GM18907 (cell line): ENCODE measurements at regions not wholly inside any gene's neighbourhood (a gene's known extent, or its start where the extent isn't known, plus 50 kb on each side); places are given as distances from the start of the nearest gene placed in this dataset.
"Not testable (repeated sequence)": the region's sequence is repeated elsewhere in the genome, so short reads cannot be mapped to it uniquely, and the experiment has no call there.

Experiments used
- ATAC-seq: cut with Tn5 transposase; IDR thresholded peaks from one replicate; pipeline ENCODE4 v1.9.1; 2021; ENCODE audit warnings: mild to moderate bottlenecking, moderate library complexity; ENCODE audit not compliant: unreplicated experiment

GRCh38 chr5:83889971-83890745 lies 169.5 kb upstream of the HAPLN1 start:
- no peak for ATAC-seq

GRCh38 chr5:83877911-83878706 lies 157.5 kb upstream of the HAPLN1 start:
- ATAC-seq = no peak

GRCh38 chr5:83871533-83872395 lies 151.1 kb upstream of the HAPLN1 start:
- no peak for ATAC-seq

DNA sequence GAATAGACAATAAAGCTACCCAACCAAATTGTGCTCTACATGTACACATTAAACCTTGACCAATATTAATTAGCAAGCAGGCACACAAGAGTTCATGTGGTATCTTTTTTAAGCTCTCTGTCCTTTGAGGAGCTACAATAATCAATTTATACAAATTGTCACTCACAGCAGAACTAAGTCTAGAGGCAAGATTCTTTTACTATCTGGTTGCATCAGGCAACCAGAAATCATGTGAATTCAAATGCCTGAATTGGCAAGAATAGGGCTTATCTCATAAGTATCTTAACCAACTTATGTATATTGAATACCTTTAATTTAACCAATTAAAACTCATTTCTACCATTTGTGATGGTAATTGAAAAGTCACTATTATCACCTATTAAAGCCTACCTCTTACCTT lies 145.5 kb upstream of the HAPLN1 start:
- no peak for ATAC-seq

GRCh38 chr5:83865579-83865978 lies 144.9 kb upstream of the HAPLN1 start:
- peak; percentile 52 for ATAC-seq

GRCh38 chr5:83864652-83865051 lies 144.0 kb upstream of the HAPLN1 start:
- ATAC-seq = peak; percentile 64

DNA sequence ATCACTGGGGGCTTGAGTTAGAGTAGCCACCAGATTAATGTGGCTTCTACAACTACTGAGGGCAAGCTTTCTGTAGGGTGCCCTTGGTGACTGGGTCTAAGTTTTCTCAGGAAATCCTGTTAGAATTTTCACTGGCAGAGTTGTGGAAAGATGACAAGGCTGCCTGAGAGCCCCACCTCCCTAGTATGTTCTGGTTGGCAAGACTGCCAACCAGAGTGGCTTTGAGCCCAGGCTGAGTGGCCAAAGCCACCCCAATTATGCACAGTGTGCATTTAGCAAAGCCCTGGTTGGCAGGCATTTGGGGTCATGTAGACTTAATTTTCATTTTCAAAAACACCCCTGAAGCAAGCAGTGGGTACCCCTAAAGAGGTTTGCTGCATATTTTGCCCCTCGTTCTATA lies 136.7 kb upstream of the HAPLN1 start:
- no peak for ATAC-seq

- no peak for ATAC-seq
Observed at GRCh38 chr5:83856881-83857280, 136.2 kb upstream of the HAPLN1 start.

DNA sequence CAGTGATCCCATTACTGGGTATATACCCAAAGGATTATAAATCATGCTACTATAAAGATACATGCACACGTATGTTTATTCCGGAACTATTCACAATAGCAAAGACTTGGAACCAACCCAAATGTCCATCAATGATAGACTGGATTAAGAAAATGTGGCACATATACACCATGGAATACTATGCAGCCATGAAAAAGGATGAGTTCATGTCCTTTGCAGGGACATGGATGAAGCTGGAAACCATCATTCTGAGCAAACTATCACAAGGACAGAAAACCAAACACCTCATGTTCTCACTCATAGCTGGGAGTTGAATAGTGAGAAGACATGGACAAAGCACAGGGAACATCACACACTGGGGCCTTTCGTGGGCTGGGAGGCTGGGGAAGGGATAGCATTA lies 129.8 kb upstream of the HAPLN1 start:
- ATAC-seq = not testable (repeated sequence)

DNA sequence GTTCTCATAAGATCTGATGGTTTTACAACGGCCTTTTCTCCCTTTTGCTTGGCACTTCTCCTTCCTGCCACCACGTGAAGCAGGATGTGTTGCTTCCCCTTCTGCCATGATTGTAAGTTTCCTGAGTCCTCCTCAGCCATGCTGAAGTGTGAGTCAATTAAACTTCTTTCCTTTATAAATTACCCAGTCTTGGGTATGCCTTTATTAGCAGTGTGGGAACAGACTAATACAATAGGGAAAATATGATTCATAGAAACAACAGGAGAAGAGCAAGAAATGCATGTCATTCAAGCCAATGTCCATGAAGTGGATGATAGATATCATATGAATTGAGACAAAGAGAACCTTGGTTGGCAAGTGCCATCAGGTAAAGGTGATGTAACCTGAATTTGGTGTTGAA lies 128.3 kb upstream of the HAPLN1 start:
- ATAC-seq = no peak

- ATAC-seq = no peak
Observed at GRCh38 chr5:83846624-83847350, 126.1 kb upstream of the HAPLN1 start.

DNA sequence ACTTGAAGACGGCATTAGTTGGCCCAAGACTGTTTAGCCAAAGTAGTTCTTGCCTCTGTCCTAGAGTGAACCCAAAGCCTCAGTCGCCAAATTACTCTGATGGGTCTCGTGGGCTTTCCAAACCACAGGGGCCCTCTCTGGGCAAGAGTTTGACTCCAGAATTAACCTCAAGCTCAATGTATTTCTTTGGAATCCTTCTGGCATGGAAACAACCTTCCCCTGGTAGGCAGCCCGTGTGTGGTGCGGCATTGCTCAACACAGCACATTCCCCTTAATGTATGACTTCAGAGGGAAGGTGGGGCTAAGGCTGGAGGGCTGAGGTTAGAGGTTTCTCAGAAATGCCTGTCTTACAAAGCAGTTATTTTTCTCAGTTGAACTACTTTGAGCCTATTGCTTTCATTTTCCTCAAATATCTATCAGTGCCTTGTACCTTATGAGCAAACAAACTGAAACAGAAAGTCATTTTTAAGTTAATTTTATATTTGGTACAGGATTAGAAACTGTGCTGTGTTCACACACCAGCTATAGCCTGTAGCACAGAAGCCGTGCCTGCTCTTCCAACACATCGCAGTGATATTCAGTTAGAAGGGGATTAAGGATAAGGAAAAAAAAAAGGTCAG lies 123.9 kb upstream of the HAPLN1 start:
- peak; percentile 99 for ATAC-seq

DNA sequence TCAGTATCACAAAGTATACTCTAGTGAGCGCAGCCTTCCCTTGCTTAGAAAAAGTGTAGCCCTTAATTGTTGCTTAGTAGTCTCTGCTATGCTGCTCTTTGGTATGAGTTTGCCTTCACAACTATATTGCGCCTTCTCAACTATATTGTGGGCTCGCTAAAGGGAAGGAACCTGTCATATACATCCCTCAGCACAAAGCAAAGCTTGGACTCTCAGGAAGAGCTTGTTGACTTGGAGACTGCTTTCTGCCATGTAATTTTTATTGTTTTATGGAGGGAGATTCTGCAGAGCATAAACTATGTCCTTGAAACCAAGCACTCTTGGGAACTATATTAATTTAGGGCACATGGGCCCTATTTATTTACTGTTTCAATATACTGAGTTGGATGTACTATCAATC lies 119.1 kb upstream of the HAPLN1 start:
- no peak for ATAC-seq

DNA sequence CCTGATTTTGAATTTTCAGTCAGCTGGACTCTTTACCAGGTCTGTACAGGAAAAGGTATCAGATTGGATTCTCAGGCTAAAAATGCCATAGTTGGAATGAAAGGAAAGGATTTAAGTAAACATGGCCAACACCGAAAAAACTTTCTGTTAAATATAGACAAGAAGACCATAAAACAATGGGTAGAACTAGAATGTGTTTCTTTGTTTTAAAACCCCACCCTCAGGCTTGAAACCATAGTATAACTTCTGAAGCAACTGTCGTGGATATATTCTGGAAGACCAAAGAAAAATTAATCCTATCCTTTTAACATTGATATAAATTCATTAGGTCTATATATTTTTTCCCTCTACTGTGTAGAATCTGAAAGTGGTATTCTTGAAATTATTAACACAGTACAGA lies 118.6 kb upstream of the HAPLN1 start:
- ATAC-seq = no peak

DNA sequence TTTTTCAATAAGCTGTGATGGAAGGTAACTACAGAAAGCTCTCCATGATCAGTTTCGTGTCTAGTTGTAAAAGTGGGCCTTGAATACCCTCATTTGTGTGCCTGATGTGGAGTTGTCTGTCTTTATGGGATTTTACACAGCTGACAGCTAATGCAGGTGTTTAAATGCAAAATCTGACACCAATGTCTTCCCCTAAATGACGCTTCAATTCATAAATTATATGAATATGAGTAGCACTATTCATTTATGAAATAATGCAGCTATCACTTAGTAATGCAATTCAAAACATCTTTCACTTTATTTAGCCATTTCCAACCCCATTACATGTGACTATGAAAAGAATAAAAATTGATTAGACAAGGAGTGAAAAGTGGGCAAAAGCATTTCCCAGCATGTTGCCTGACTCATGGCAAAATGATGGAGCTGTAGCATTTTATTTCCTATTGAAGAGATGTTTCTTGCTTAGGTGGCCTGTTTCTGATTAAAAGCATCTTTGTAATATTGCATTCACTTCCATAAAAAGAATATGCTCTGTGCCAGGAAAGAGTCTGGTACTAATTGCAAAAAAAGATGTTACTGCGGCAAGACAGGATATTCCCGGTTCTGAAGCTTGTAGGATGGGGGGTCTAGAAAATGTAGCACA lies 116.7 kb upstream of the HAPLN1 start:
- ATAC-seq = no peak

DNA sequence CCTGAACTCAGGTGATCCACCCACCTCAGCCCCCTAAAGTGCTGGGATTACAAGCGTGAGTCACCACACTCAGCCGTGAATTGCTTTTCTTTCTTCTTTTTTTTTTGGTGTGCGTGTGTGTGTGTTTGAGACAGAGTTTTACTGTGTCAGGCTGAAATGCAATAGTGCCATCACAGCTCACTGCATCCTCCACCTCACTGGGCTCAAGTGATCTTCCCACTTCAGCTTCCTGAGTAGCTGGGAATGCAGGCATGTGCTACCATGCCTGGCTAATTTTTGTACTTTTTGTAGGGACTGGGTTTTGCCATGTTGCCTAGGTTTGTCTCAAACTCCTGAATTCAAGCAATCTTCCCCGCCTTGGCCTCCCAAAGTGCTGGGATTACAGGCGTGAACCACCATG lies 113.7 kb upstream of the HAPLN1 start:
- no peak for ATAC-seq

- no peak for ATAC-seq
Observed at GRCh38 chr5:83831834-83832233, 111.2 kb upstream of the HAPLN1 start.

DNA sequence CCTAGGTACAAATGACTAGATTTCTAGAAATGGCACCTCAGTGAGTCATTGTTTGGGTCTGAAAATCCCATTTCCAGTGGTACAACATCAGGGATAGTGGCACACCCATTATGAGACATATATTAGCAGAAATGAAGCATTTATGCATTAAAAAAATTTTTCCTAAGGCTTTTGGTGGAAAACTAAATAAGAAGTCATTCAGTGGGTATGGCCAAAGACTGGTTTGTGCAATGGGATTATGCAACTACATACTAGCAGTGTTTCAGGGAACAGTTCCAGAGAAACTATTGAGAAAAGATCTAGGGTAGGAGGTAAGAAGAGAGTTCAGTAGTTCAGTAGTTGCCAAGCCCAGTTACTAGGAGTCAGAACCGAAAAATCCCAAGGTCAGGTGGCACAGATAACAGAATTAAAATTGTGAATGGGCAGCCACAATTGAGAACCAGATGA lies 106.5 kb upstream of the HAPLN1 start:
- ATAC-seq = no peak

DNA sequence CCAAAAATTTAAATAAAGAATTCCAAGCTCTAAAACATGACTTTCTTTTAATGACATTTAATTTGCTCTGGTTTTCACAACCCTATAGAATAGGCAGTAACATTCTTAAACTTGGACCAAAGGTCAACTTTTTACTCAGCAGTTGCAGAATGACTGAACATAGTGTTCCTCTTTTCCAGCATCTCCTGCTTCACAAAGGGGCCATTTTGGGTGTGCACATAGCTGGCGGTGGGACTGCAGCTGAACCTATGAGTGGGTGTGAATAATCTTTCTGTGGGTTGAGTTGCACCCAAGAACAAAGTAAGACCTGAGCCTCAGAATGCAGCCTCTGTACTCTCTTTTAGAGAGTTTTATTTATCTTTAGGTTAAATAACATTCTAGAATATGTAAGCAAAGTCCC lies 96.9 kb upstream of the HAPLN1 start:
- peak; percentile 48 for ATAC-seq

DNA sequence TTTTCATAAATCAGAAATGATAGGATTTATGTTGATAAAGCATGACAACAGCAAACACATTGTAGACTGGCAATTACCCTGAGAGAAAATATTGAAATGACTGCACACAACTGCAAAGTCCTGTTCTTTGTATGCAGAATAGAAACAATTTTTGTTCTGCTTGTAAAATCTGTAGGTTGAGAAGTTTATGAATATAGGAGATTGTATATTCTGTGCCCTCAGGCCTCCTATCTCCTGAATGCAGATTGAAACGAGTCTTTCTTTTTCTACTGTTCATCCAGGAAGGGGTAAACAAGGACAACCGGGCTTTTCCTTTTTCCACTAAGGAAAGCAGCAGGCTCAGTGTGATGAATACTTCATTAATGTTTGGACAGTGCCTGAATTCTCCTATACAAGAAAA lies 95.0 kb upstream of the HAPLN1 start:
- no peak for ATAC-seq
